GM12878 (cell line): ENCODE measurements at regions not wholly inside any gene's neighbourhood (a gene's known extent, or its start where the extent isn't known, plus 50 kb on each side); places are given as distances from the start of the nearest gene placed in this dataset.

ENCODE experiments used
- ATAC-seq: fragments of 200-7000 bp; cut with Tn5 transposase; 3 replicates; pipeline ENCODE4 v1.9.1; 2020; ENCODE audit warnings: mild to moderate bottlenecking, moderate library complexity
- BruUV-seq: library from RNA; stranded (reverse); fragments of 400-500 nt; replicated peaks from 2 replicates; lab custom pipeline; 2021; lab: Mats Ljungman, UMichigan
- CTCF ChIA-PET: fragments of 300-600 bp; sonication (Branson Sonifier 250); formaldehyde crosslinking; extraction: SDS; loops from one replicate; lab custom pipeline; 2021; ENCODE audit warnings: inconsistent platforms; lab: Yijun Ruan, JAX
- POLR2A ChIA-PET: fragments of 350-600 bp; formaldehyde crosslinking; extraction: SDS; loops from one replicate; lab custom pipeline; 2021; ENCODE audit warnings: inconsistent platforms; lab: Charles Lee
- RAD21 ChIA-PET: fragments of 300-600 bp; sonication (Branson Sonifier 250); formaldehyde crosslinking; loops from one replicate; lab custom pipeline; 2023; ENCODE audit warnings: antibody characterized with exemption; ENCODE audit not compliant: unreplicated experiment; lab: Charles Lee
- SMC1A ChIA-PET: fragments of 300-600 bp; sonication (Branson Sonifier 250); formaldehyde crosslinking; loops from one replicate; lab custom pipeline; 2023; ENCODE audit not compliant: unreplicated experiment, uncharacterized antibody; lab: Charles Lee
- DNase-seq: peaks from one replicate; pipeline ENCODE4 v3.0.0-alpha.2; 2011; ENCODE audit warnings: low read depth, low spot score
- FAIRE-seq: peaks from 3 replicates; lab custom pipeline; 2011; peaks lifted over from hg19 to GRCh38; lab: Jason Lieb, UNC
- H2AFZ ChIP-seq: 2 replicates; pipeline ENCODE4 v1.6.0; 2011; ENCODE audit warnings: low read depth, low read length, control low read depth; ENCODE audit not compliant: control insufficient read depth
- H3K27ac ChIP-seq: 2 replicates; pipeline ENCODE4 v1.5.1; 2011; ENCODE audit warnings: control low read depth; ENCODE audit not compliant: control insufficient read depth, insufficient read depth
- H3K27me3 ChIP-seq, 2 experiments: replicated peaks in 1 of 2; 2 replicates each; pipeline versions ENCODE4 v1.6.0 to v1.6.1; 2011; ENCODE audit warnings: low read length in 1 of 2; ENCODE audit not compliant: control insufficient read depth in 2 of 2, insufficient read depth in 2 of 2
- H3K36me3 ChIP-seq, 2 experiments: 2 replicates each; pipeline ENCODE4 v1.5.1; 2011; ENCODE audit warnings: low read length in 1 of 2; ENCODE audit not compliant: control insufficient read depth in 2 of 2, insufficient read depth in 2 of 2
- H3K4me1 ChIP-seq: 2 replicates; pipeline ENCODE4 v1.6.1; 2011; ENCODE audit warnings: mild to moderate bottlenecking, low read length, moderate library complexity, mixed read lengths; ENCODE audit not compliant: control insufficient read depth, insufficient read depth
- H3K4me2 ChIP-seq: 2 replicates; pipeline ENCODE4 v1.6.0; 2011; ENCODE audit warnings: control low read depth; ENCODE audit not compliant: control insufficient read depth, insufficient read depth
- H3K4me3 ChIP-seq: fragments of 200-600 bp; sonication (generic); 2 replicates; pipeline ENCODE4 v1.5.1; 2016
- H3K79me2 ChIP-seq: 2 replicates; pipeline ENCODE4 v1.6.0; 2011; ENCODE audit warnings: low read length; ENCODE audit not compliant: control insufficient read depth, insufficient read depth
- H3K9ac ChIP-seq: 2 replicates; pipeline ENCODE4 v1.8.0; 2011; ENCODE audit warnings: low read length, control low read depth, mixed read lengths; ENCODE audit not compliant: control insufficient read depth, insufficient read depth
- H3K9me3 ChIP-seq: replicated peaks from 3 replicates; pipeline ENCODE4 v1.5.1; 2011; ENCODE audit warnings: mild to moderate bottlenecking, low read length; ENCODE audit not compliant: control insufficient read depth, insufficient read depth
- H4K20me1 ChIP-seq: 2 replicates; pipeline ENCODE4 v1.6.0; 2011; ENCODE audit not compliant: control insufficient read depth, insufficient read depth
- BCL11A ChIP-seq: IDR thresholded peaks from 2 replicates; pipeline ENCODE4 v1.6.1; 2011; ENCODE audit warnings: low read depth, low read length
- BHLHE40 ChIP-seq, 2 experiments: fragments of 450-650 bp in 1 of 2; IDR thresholded peaks; 2 replicates each; pipeline ENCODE4 v1.6.1; 2011 to 2017; ENCODE audit warnings: low read depth in 2 of 2, borderline replicate concordance in 1 of 2, improper control_type of control experiment in 1 of 2, low read length in 1 of 2, mild to moderate bottlenecking in 1 of 2
- CHD2 ChIP-seq: IDR thresholded peaks from 2 replicates; pipeline ENCODE4 v1.6.1; 2011; ENCODE audit warnings: low read depth, low read length, improper control_type of control experiment, borderline replicate concordance
- HDGF ChIP-seq: fragments of 450-650 bp; IDR thresholded peaks from 2 replicates; pipeline ENCODE4 v1.6.1; 2016; ENCODE audit warnings: antibody characterized with exemption
- IRF4 ChIP-seq: IDR thresholded peaks from 2 replicates; pipeline ENCODE4 v1.6.1; 2011; ENCODE audit warnings: low read depth, low read length
- KLF5 ChIP-seq: fragments of 450-650 bp; IDR thresholded peaks from 2 replicates; pipeline ENCODE4 v1.6.1; 2014; ENCODE audit warnings: mild to moderate bottlenecking; ENCODE audit not compliant: partially characterized antibody
- NFYB ChIP-seq: IDR thresholded peaks from 2 replicates; pipeline ENCODE4 v1.6.1; 2011; ENCODE audit warnings: low read depth, mild to moderate bottlenecking, low read length, improper control_type of control experiment, moderate library complexity; ENCODE audit not compliant: insufficient read depth
- PRDM15 ChIP-seq: fragments of 450-650 bp; formaldehyde crosslinking; IDR thresholded peaks from 2 replicates; pipeline ENCODE4 v1.4.0; 2020; ENCODE audit warnings: mild to moderate bottlenecking, moderate library complexity
- RBBP5 ChIP-seq: fragments of 200-600 bp; sonication (generic); conservative IDR thresholded peaks from 2 replicates; pipeline ENCODE4 v1.6.1; 2016
- SIN3A ChIP-seq: IDR thresholded peaks from 2 replicates; pipeline ENCODE4 v1.6.1; 2012; ENCODE audit warnings: low read depth, low read length, improper control_type of control experiment
- YY1 ChIP-seq: IDR thresholded peaks from 2 replicates; pipeline ENCODE4 v1.6.1; 2011; ENCODE audit warnings: low read depth, mild to moderate bottlenecking, low read length
- WGBS: methylation state at CpG from one replicate; pipeline ENCODE4 v1.1.6; 2016; ENCODE audit warnings: low lambda C conversion rate; ENCODE audit not compliant: insufficient replicate concordance, insufficient coverage; ENCODE audit errors: missing lambda C conversion rate; 5-methylcytosine and 5-hydroxymethylcytosine counted together
- in situ Hi-C: fragments of 300-500 bp; cut with MboI; formaldehyde crosslinking; loops from 9 replicates; pipeline ENCODE4 v1.14.3; 2018; ENCODE audit warnings: mixed read lengths
- intact Hi-C: fragments of 100-400 bp; cut with micrococcal nuclease; formaldehyde crosslinking; loops from one replicate; pipeline ENCODE4 v1.14.2; 2022; ENCODE audit not compliant: unreplicated experiment
- TF ChIP-seq, protein P1 (sequence below): fragments of 450-650 bp; IDR thresholded peaks from 2 replicates; pipeline ENCODE4 v1.6.1; 2016; ENCODE audit warnings: mild to moderate bottlenecking
- TF ChIP-seq, protein P2 (sequence below): fragments of 450-650 bp; IDR thresholded peaks from 2 replicates; pipeline ENCODE4 v1.6.1; 2016; ENCODE audit warnings: mild to moderate bottlenecking

GRCh38 chr5:18091758-18092157 is 457.5 kb downstream of the TAF11L14 start:
- no TSS peak for BruUV-seq
- intact Hi-C loops (no loop called here), in situ Hi-C loops (no loop called here)
- RAD21 ChIA-PET = no interaction called here
- no peaks in the 10 kb centered on the region for H3K4me1 ChIP-seq
- H3K36me3 ChIP-seq = no peaks in the 10 kb centered on the region
- no peak for TF ChIP-seq NFYB
- TF ChIP-seq BCL11A = no peak
- TF ChIP-seq IRF4 = no peak
- ATAC-seq = no peak
- no peaks in the 10 kb centered on the region for H3K27me3 ChIP-seq
- SMC1A ChIA-PET = no interaction called here
- POLR2A ChIA-PET = no interaction called here
- H3K4me3 ChIP-seq = no peak overlapping the region
- FAIRE-seq = no peak
- no peak overlapping the region for H2AFZ ChIP-seq
- CTCF ChIA-PET = no interaction called here
- no peak overlapping the region for H3K4me2 ChIP-seq
- no peaks in the 10 kb centered on the region for H4K20me1 ChIP-seq
- no peaks in the 10 kb centered on the region for H3K79me2 ChIP-seq
- DNase-seq = no peak
- WGBS = 18% methylated on average over 2 of the region's 2 CpGs
- no peaks in the 10 kb centered on the region for H3K9me3 ChIP-seq
- H3K9ac ChIP-seq = no peak overlapping the region
- no peak overlapping the region for H3K27ac ChIP-seq

GRCh38 chr5:18095061-18095460 is 460.8 kb downstream of the TAF11L14 start:
- no peak for FAIRE-seq
- 0% methylated on average over 2 of the region's 2 CpGs for WGBS
- TF ChIP-seq KLF5 = no peak
- TF ChIP-seq, protein P1, sequence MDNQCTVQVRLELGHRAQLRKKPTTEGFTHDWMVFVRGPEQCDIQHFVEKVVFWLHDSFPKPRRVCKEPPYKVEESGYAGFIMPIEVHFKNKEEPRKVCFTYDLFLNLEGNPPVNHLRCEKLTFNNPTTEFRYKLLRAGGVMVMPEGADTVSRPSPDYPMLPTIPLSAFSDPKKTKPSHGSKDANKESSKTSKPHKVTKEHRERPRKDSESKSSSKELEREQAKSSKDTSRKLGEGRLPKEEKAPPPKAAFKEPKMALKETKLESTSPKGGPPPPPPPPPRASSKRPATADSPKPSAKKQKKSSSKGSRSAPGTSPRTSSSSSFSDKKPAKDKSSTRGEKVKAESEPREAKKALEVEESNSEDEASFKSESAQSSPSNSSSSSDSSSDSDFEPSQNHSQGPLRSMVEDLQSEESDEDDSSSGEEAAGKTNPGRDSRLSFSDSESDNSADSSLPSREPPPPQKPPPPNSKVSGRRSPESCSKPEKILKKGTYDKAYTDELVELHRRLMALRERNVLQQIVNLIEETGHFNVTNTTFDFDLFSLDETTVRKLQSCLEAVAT = no peak
- no peak for TF ChIP-seq CHD2
- TF ChIP-seq HDGF = no peak
- no peak for TF ChIP-seq PRDM15 (CRISPR knock-in tag)
- no peak for TF ChIP-seq RBBP5
- no peak for TF ChIP-seq YY1
- no peak for TF ChIP-seq BHLHE40 (IDR thresholded peaks at IDR 0.05; ENCODE audit: borderline replicate concordance in 1 of 2, low read depth in 2 of 2, low read length in 1 of 2)
- TF ChIP-seq, protein P2, sequence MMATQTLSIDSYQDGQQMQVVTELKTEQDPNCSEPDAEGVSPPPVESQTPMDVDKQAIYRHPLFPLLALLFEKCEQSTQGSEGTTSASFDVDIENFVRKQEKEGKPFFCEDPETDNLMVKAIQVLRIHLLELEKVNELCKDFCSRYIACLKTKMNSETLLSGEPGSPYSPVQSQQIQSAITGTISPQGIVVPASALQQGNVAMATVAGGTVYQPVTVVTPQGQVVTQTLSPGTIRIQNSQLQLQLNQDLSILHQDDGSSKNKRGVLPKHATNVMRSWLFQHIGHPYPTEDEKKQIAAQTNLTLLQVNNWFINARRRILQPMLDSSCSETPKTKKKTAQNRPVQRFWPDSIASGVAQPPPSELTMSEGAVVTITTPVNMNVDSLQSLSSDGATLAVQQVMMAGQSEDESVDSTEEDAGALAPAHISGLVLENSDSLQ = no peak
- no peak for TF ChIP-seq SIN3A

More at GRCh38 chr5:18095061-18095460, 460.8 kb downstream of the TAF11L14 start:
- no peak overlapping the region for H3K4me3 ChIP-seq
- no peak for ATAC-seq
- H3K27me3 ChIP-seq = no peaks in the 10 kb centered on the region
- no peaks in the 10 kb centered on the region for H3K9me3 ChIP-seq
- BruUV-seq = no TSS peak
- H3K27ac ChIP-seq = no peak overlapping the region
- H3K4me1 ChIP-seq = no peaks in the 10 kb centered on the region
- intact Hi-C loops = no loop called here
- no peak overlapping the region for H2AFZ ChIP-seq
- CTCF ChIA-PET = interaction anchor here (0.6 kb wide), 1 partner anchor 700 kb away, joined by 4 read pairs; no protein-coding TSS in a partner anchor
- H3K79me2 ChIP-seq = no peaks in the 10 kb centered on the region
- DNase-seq = no peak
- POLR2A ChIA-PET = no interaction called here
- H4K20me1 ChIP-seq = no peaks in the 10 kb centered on the region
- no peak overlapping the region for H3K4me2 ChIP-seq
- RAD21 ChIA-PET = no interaction called here
- H3K9ac ChIP-seq = no peak overlapping the region
- in situ Hi-C loops = no loop called here
- SMC1A ChIA-PET = no interaction called here
- no peaks in the 10 kb centered on the region for H3K36me3 ChIP-seq
